ENCODE measurements at regions not wholly inside any gene's neighbourhood (a gene's known extent, or its start where the extent isn't known, plus 50 kb on each side); places are given as distances from the start of the nearest gene placed in this dataset.
A peak's percentile ranks its signal among the peaks of the same experiment; 100 is the strongest.

DNA sequence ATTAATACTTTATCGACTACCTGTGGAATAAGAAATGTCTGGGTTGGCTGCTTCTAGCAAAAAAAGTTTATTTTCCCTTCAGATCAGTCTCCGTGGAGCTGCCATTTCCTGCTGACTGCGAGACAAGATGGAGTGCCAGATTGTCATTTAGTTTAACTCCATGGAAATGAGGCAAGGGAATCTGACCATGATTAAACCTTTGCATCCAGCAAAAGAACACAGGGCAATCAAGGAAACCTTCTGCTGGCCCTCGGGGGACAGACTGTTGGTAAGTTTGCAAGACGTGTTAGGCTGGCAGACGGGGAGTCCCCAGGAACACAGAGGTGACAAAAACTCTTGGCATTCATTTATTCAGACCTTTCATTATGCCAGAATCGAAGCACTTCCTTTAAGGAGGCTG, 52.2 kb upstream of the SPACA1 start:
- Histone ChIP-seq H3K4me3 (ENCODE audit: low read depth, low read length) (no peak overlapping the region), H3K36me3 (ENCODE audit: control insufficient read depth, insufficient read depth, low read length) (no peaks in the 10 kb centered on the region), H3K27me3 (ENCODE audit: control insufficient read depth, insufficient read depth, low read length) (no peaks in the 10 kb centered on the region)
- DNase-seq (ENCODE audit: low read depth) = no peak
- no peak for FAIRE-seq
- TF ChIP-seq, protein P1, sequence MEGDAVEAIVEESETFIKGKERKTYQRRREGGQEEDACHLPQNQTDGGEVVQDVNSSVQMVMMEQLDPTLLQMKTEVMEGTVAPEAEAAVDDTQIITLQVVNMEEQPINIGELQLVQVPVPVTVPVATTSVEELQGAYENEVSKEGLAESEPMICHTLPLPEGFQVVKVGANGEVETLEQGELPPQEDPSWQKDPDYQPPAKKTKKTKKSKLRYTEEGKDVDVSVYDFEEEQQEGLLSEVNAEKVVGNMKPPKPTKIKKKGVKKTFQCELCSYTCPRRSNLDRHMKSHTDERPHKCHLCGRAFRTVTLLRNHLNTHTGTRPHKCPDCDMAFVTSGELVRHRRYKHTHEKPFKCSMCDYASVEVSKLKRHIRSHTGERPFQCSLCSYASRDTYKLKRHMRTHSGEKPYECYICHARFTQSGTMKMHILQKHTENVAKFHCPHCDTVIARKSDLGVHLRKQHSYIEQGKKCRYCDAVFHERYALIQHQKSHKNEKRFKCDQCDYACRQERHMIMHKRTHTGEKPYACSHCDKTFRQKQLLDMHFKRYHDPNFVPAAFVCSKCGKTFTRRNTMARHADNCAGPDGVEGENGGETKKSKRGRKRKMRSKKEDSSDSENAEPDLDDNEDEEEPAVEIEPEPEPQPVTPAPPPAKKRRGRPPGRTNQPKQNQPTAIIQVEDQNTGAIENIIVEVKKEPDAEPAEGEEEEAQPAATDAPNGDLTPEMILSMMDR (IDR thresholded peaks at IDR 0.05; ENCODE audit: insufficient read depth, low read length, severe bottlenecking) = no peak

- no peak for DNase-seq (ENCODE audit: low read depth)
- Histone ChIP-seq H3K4me3 (ENCODE audit: low read depth, low read length) (no peak overlapping the region), H3K36me3 (ENCODE audit: control insufficient read depth, insufficient read depth, low read length) (no peaks in the 10 kb centered on the region), H3K27me3 (ENCODE audit: control insufficient read depth, insufficient read depth, low read length) (no peaks in the 10 kb centered on the region)
- FAIRE-seq = no peak
- TF ChIP-seq, protein P1 (IDR thresholded peaks at IDR 0.05; ENCODE audit: insufficient read depth, low read length, severe bottlenecking) = no peak
These were observed 54.3 kb upstream of the SPACA1 start for GRCh38 chr6:87993356-87993755.

DNA sequence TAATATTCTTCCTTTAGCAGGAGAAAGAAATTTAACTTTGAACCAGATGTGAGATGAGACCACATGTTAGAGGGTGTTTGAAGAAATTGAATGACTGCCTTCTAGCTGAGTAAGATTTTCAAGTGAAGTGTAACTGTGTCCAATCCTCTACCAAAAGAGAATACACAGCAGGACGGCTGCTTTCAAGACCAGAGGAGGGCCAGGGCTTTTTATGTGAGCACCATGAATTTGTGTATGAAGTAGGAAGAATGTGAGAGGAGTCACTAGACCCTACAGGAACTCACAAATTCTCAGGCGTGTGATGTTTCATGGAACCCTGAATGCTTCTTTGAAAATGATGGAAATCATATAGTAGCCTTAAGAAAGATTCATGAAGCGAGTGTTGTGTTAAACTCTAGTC, 56.8 kb upstream of the SPACA1 start:
- FAIRE-seq = no peak
- Histone ChIP-seq H3K4me3 (ENCODE audit: low read depth, low read length) (no peak overlapping the region), H3K27me3 (ENCODE audit: control insufficient read depth, insufficient read depth, low read length) (no peaks in the 10 kb centered on the region), H3K36me3 (ENCODE audit: control insufficient read depth, insufficient read depth, low read length) (no peaks in the 10 kb centered on the region)
- DNase-seq (ENCODE audit: low read depth) = no peak
- TF ChIP-seq, protein P1 (IDR thresholded peaks at IDR 0.05; ENCODE audit: insufficient read depth, low read length, severe bottlenecking) = no peak

DNA sequence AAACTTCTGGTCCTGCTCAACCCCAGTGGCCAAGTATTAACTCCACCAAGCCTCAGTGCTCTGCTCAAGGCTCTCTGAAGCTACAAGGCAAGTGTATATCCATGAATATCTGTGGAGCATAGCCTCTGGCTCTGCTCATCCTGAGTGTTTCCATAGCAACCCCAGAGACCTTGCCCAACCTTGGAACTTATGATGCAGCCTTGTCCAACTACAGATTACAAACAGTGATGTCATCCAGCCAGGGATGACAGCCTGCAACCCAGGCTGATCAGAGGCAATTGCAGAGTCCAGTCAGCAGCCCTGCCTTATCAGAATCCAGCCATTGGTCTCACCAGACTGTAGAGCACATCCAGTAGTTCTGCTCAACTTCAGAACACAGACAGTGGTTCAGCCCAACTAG, 65.5 kb upstream of the SPACA1 start:
- FAIRE-seq = no peak
- TF ChIP-seq, protein P1 (IDR thresholded peaks at IDR 0.05; ENCODE audit: insufficient read depth, low read length, severe bottlenecking) = no peak
- H3K4me3 ChIP-seq (ENCODE audit: low read depth, low read length) = no peak overlapping the region
- DNase-seq (ENCODE audit: low read depth) = peak; percentile 12
- H3K36me3 ChIP-seq (ENCODE audit: control insufficient read depth, insufficient read depth, low read length) = no peaks in the 10 kb centered on the region
- no peaks in the 10 kb centered on the region for H3K27me3 ChIP-seq (ENCODE audit: control insufficient read depth, insufficient read depth, low read length)

DNA sequence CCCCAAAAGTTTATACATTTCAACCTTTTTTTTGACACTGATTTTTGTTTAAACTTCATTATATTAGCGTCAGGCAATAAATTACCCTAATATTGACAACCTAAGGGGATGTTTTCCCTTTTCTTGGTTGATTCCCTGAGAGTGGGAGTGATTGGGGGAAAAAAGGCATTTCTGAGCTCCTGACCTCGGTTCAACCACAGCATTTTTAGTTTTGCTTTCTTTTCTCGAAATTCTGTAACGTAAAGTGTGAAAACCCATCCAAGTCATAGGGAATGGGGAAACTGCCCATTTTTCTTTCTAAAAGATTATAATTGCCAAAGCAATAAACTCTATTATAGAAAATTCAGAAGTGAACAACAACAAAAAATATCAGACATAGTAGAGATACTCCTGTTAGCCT, 67.9 kb upstream of the SPACA1 start:
- Histone ChIP-seq H3K36me3 (ENCODE audit: control insufficient read depth, insufficient read depth, low read length) (no peaks in the 10 kb centered on the region), H3K27me3 (ENCODE audit: control insufficient read depth, insufficient read depth, low read length) (no peaks in the 10 kb centered on the region), H3K4me3 (ENCODE audit: low read depth, low read length) (no peak overlapping the region)
- TF ChIP-seq, protein P1 (IDR thresholded peaks at IDR 0.05; ENCODE audit: insufficient read depth, low read length, severe bottlenecking) = no peak
- FAIRE-seq (no peak), DNase-seq (ENCODE audit: low read depth) (no peak)

GRCh38 chr6:87976616-87977015, 71.0 kb upstream of the SPACA1 start:
- TF ChIP-seq, protein P1 (IDR thresholded peaks at IDR 0.05; ENCODE audit: insufficient read depth, low read length, severe bottlenecking) = no peak
- Histone ChIP-seq H3K27me3 (ENCODE audit: control insufficient read depth, insufficient read depth, low read length) (no peaks in the 10 kb centered on the region), H3K4me3 (ENCODE audit: low read depth, low read length) (no peak overlapping the region), H3K36me3 (ENCODE audit: control insufficient read depth, insufficient read depth, low read length) (no peaks in the 10 kb centered on the region)
- DNase-seq (ENCODE audit: low read depth) (no peak), FAIRE-seq (no peak)

All from bronchial epithelial cell (primary cell).